ENCODE measurements at regions not wholly inside any gene's neighbourhood (a gene's known extent, or its start where the extent isn't known, plus 50 kb on each side); places are given as distances from the start of the nearest gene placed in this dataset.
A peak's percentile ranks its signal among the peaks of the same experiment; 100 is the strongest.
"Not testable (repeated sequence)": the region's sequence is repeated elsewhere in the genome, so short reads cannot be mapped to it uniquely, and the experiment has no call there.

- H3K27ac Mint-ChIP-seq; H3K4me3 Mint-ChIP-seq; H3K4me1 Mint-ChIP-seq; H3K36me3 Mint-ChIP-seq (ENCODE audit: low read depth); intact Hi-C loops (cut with micrococcal nuclease); H3K9me3 Mint-ChIP-seq; DNase-seq: not testable (repeated sequence)
- H3K27me3 Mint-ChIP-seq: peaks cover 29% of the 10 kb centered on the region
Measured at GRCh38 chr10:22467393-22467792, 122.1 kb downstream of the SPAG6 start.

GRCh38 chr10:22468570-22469320 is 123.4 kb downstream of the SPAG6 start:
- Mint-ChIP-seq H3K4me1 (no peaks in the 10 kb centered on the region), H3K27ac (no peak overlapping the region)
- intact Hi-C loops (cut with micrococcal nuclease): no loop called here

GRCh38 chr10:22473044-22473443 is 127.7 kb downstream of the SPAG6 start:
- DNase-seq: no peak
- H3K27ac Mint-ChIP-seq: no peak overlapping the region
- H3K4me3 Mint-ChIP-seq: no peak overlapping the region
- peaks cover 2% of the 10 kb centered on the region for H3K36me3 Mint-ChIP-seq (ENCODE audit: low read depth)
- intact Hi-C loops (cut with micrococcal nuclease): loop anchor here (10.0 kb wide), 2 partner anchors 702 to 958 kb away; no protein-coding TSS in a partner anchor
- peaks cover 7% of the 10 kb centered on the region for H3K4me1 Mint-ChIP-seq
- H3K27me3 Mint-ChIP-seq: peaks cover 65% of the 10 kb centered on the region
- H3K9me3 Mint-ChIP-seq: no peaks in the 10 kb centered on the region

More at GRCh38 chr10:22468570-22469320, 123.4 kb downstream of the SPAG6 start:
- Mint-ChIP-seq H3K4me3 (no peak overlapping the region), H3K36me3 (ENCODE audit: low read depth) (no peaks in the 10 kb centered on the region), H3K9me3 (no peaks in the 10 kb centered on the region), H3K27me3 (peaks cover 39% of the 10 kb centered on the region)
- no peak for DNase-seq

GRCh38 chr10:22473459-22473858 is 128.2 kb downstream of the SPAG6 start:
- intact Hi-C loops (cut with micrococcal nuclease): loop anchor here (10.0 kb wide), 2 partner anchors 701 to 959 kb away; no protein-coding TSS in a partner anchor
- no peak for DNase-seq
- no peak overlapping the region for H3K4me3 Mint-ChIP-seq
- peaks cover 69% of the 10 kb centered on the region for H3K27me3 Mint-ChIP-seq
- no peaks in the 10 kb centered on the region for H3K9me3 Mint-ChIP-seq
- H3K27ac Mint-ChIP-seq: no peak overlapping the region
- H3K4me1 Mint-ChIP-seq: peaks cover 7% of the 10 kb centered on the region
- peaks cover 2% of the 10 kb centered on the region for H3K36me3 Mint-ChIP-seq (ENCODE audit: low read depth)

GRCh38 chr10:22475651-22476600 is 130.6 kb downstream of the SPAG6 start:
- peaks cover 57% of the 10 kb centered on the region for H3K27me3 Mint-ChIP-seq
- DNase-seq: peak; percentile 79
- peak overlapping the region; percentile 86 for H3K27ac Mint-ChIP-seq
- H3K36me3 Mint-ChIP-seq (ENCODE audit: low read depth): peaks cover 2% of the 10 kb centered on the region
- peaks cover 11% of the 10 kb centered on the region for H3K4me1 Mint-ChIP-seq
- peak overlapping the region; percentile 86 for H3K4me3 Mint-ChIP-seq
- intact Hi-C loops (cut with micrococcal nuclease): loop anchor here (1.0 to 10.0 kb wide), 5 partner anchors 39 to 961 kb away; no protein-coding TSS in a partner anchor
- no peaks in the 10 kb centered on the region for H3K9me3 Mint-ChIP-seq

GRCh38 chr10:22476601-22477321 is 131.5 kb downstream of the SPAG6 start:
- H3K27ac Mint-ChIP-seq: peak overlapping the region; percentile 18
- H3K4me3 Mint-ChIP-seq: peak overlapping the region; percentile 52
- intact Hi-C loops (cut with micrococcal nuclease): loop anchor here (5.0 to 10.0 kb wide), 4 partner anchors 39 to 962 kb away; no protein-coding TSS in a partner anchor
- peaks cover 2% of the 10 kb centered on the region for H3K36me3 Mint-ChIP-seq (ENCODE audit: low read depth)
- peaks cover 13% of the 10 kb centered on the region for H3K4me1 Mint-ChIP-seq
- H3K9me3 Mint-ChIP-seq: no peaks in the 10 kb centered on the region
- DNase-seq: no peak
- peaks cover 54% of the 10 kb centered on the region for H3K27me3 Mint-ChIP-seq

- Mint-ChIP-seq H3K27ac (no peak overlapping the region), H3K36me3 (ENCODE audit: low read depth) (peaks cover 2% of the 10 kb centered on the region)
Measured at GRCh38 chr10:22477334-22478287, 132.3 kb downstream of the SPAG6 start.

GRCh38 chr10:22478555-22479334 is 133.4 kb downstream of the SPAG6 start:
- DNase-seq: no peak
- Mint-ChIP-seq H3K9me3 (no peaks in the 10 kb centered on the region), H3K4me1 (peaks cover 20% of the 10 kb centered on the region), H3K27me3 (peaks cover 38% of the 10 kb centered on the region), H3K4me3 (no peak overlapping the region), H3K36me3 (ENCODE audit: low read depth) (peaks cover 2% of the 10 kb centered on the region), H3K27ac (no peak overlapping the region)
- intact Hi-C loops (cut with micrococcal nuclease): loop anchor here (5.0 to 10.0 kb wide), 4 partner anchors 41 to 964 kb away; no protein-coding TSS in a partner anchor

More at GRCh38 chr10:22477334-22478287, 132.3 kb downstream of the SPAG6 start:
- Mint-ChIP-seq H3K4me1 (peaks cover 18% of the 10 kb centered on the region), H3K4me3 (peak overlapping the region; percentile 52), H3K27me3 (peaks cover 47% of the 10 kb centered on the region), H3K9me3 (no peaks in the 10 kb centered on the region)
- DNase-seq: no peak
- intact Hi-C loops (cut with micrococcal nuclease): loop anchor here (5.0 to 10.0 kb wide), 4 partner anchors 40 to 963 kb away; no protein-coding TSS in a partner anchor

GRCh38 chr10:22479419-22479818 is 134.1 kb downstream of the SPAG6 start:
- H3K27ac Mint-ChIP-seq: no peak overlapping the region
- H3K36me3 Mint-ChIP-seq (ENCODE audit: low read depth): peaks cover 2% of the 10 kb centered on the region

GRCh38 chr10:22481106-22481505 is 135.8 kb downstream of the SPAG6 start:
- H3K9me3 Mint-ChIP-seq: no peaks in the 10 kb centered on the region
- no peak overlapping the region for H3K27ac Mint-ChIP-seq
- H3K4me3 Mint-ChIP-seq: no peak overlapping the region
- H3K4me1 Mint-ChIP-seq: peaks cover 14% of the 10 kb centered on the region
- intact Hi-C loops (cut with micrococcal nuclease): no loop called here
- no peak for DNase-seq
- no peaks in the 10 kb centered on the region for H3K36me3 Mint-ChIP-seq (ENCODE audit: low read depth)
- H3K27me3 Mint-ChIP-seq: peaks cover 20% of the 10 kb centered on the region

More at GRCh38 chr10:22479419-22479818, 134.1 kb downstream of the SPAG6 start:
- Mint-ChIP-seq H3K4me1 (peaks cover 20% of the 10 kb centered on the region), H3K9me3 (no peaks in the 10 kb centered on the region), H3K27me3 (peaks cover 34% of the 10 kb centered on the region), H3K4me3 (no peak overlapping the region)
- intact Hi-C loops (cut with micrococcal nuclease): loop anchor here (5.0 to 10.0 kb wide), 4 partner anchors 42 to 965 kb away; no protein-coding TSS in a partner anchor
- DNase-seq: no peak

- Mint-ChIP-seq H3K4me1 (peaks cover 14% of the 10 kb centered on the region), H3K4me3 (no peak overlapping the region), H3K36me3 (ENCODE audit: low read depth) (no peaks in the 10 kb centered on the region), H3K27ac (no peak overlapping the region), H3K9me3 (no peaks in the 10 kb centered on the region), H3K27me3 (peaks cover 19% of the 10 kb centered on the region)
- intact Hi-C loops (cut with micrococcal nuclease): no loop called here
- DNase-seq: no peak
Measured at GRCh38 chr10:22481687-22482539, 136.6 kb downstream of the SPAG6 start.

Data from activated CD4-positive, alpha-beta T cell treated with anti-CD3 and anti-CD28 coated beads, Interleukin-2, amount 10 ng/mL, durations not matched to agents 24 days and 14 days (primary cell).